Astrocyte (in vitro differentiated cells and primary cell): ENCODE measurements at regions not wholly inside any gene's neighbourhood (a gene's known extent, or its start where the extent isn't known, plus 50 kb on each side); places are given as distances from the start of the nearest gene placed in this dataset.

Source experiments
- DNase-seq: peaks from one replicate; pipeline ENCODE4 v3.0.0-alpha.2; 2010; ENCODE audit warnings: low read depth
- FAIRE-seq: peaks from 2 replicates; lab custom pipeline; 2011; peaks lifted over from hg19 to GRCh38; lab: Jason Lieb, UNC
- H2AFZ ChIP-seq: 2 replicates; pipeline ENCODE4 v1.6.0; 2012; ENCODE audit warnings: low read depth, low read length, inconsistent platforms
- H3K27ac ChIP-seq: 2 replicates; pipeline ENCODE4 v1.5.1; 2011; ENCODE audit warnings: low read depth, low read length, inconsistent platforms
- H3K27me3 ChIP-seq: 2 replicates; pipeline ENCODE4 v1.6.0; 2011; ENCODE audit warnings: low read length, inconsistent platforms; ENCODE audit not compliant: insufficient read depth
- H3K36me3 ChIP-seq: 2 replicates; pipeline ENCODE4 v1.5.1; 2011; ENCODE audit warnings: low read length, inconsistent platforms; ENCODE audit not compliant: insufficient read depth
- H3K4me1 ChIP-seq: 2 replicates; pipeline ENCODE4 v1.5.1; 2011; ENCODE audit warnings: low read length, inconsistent platforms; ENCODE audit not compliant: insufficient read depth
- H3K4me2 ChIP-seq: 2 replicates; pipeline ENCODE4 v1.6.0; 2012; ENCODE audit warnings: low read length, inconsistent platforms
- H3K4me3 ChIP-seq: 2 replicates; pipeline ENCODE4 v1.5.1; 2011; ENCODE audit warnings: low read depth, mild to moderate bottlenecking, low read length, inconsistent platforms; ENCODE audit not compliant: insufficient read depth
- H3K79me2 ChIP-seq: 2 replicates; pipeline ENCODE4 v1.6.0; 2012; ENCODE audit warnings: mild to moderate bottlenecking, low read length, inconsistent platforms; ENCODE audit not compliant: insufficient read depth
- H3K9ac ChIP-seq: 2 replicates; pipeline ENCODE4 v1.6.0; 2012; ENCODE audit warnings: mild to moderate bottlenecking, low read length, inconsistent platforms
- H3K9me3 ChIP-seq: 2 replicates; pipeline ENCODE4 v1.5.1; 2012; ENCODE audit warnings: low read depth, mild to moderate bottlenecking, low read length, inconsistent platforms; ENCODE audit not compliant: insufficient read depth
- H4K20me1 ChIP-seq: 2 replicates; pipeline ENCODE4 v1.6.0; 2012; ENCODE audit warnings: low read length, inconsistent platforms; ENCODE audit not compliant: insufficient read depth
- H3K27ac Mint-ChIP-seq: one replicate; pipeline ENCODE4 v1.8.0; 2021; ENCODE audit warnings: mild to moderate bottlenecking, mixed read lengths; ENCODE audit not compliant: unreplicated experiment
- H3K27me3 Mint-ChIP-seq: one replicate; pipeline ENCODE4 v1.8.0; 2021; ENCODE audit warnings: low read depth, mixed read lengths; ENCODE audit not compliant: unreplicated experiment
- H3K36me3 Mint-ChIP-seq: one replicate; pipeline ENCODE4 v1.8.0; 2021; ENCODE audit warnings: low read depth, mixed read lengths; ENCODE audit not compliant: unreplicated experiment
- H3K4me1 Mint-ChIP-seq: one replicate; pipeline ENCODE4 v1.8.0; 2021; ENCODE audit warnings: low read depth, mixed read lengths; ENCODE audit not compliant: unreplicated experiment
- H3K4me3 Mint-ChIP-seq: one replicate; pipeline ENCODE4 v1.8.0; 2021; ENCODE audit warnings: mild to moderate bottlenecking, moderate library complexity, mixed read lengths; ENCODE audit not compliant: unreplicated experiment
- H3K9me3 Mint-ChIP-seq: one replicate; pipeline ENCODE4 v1.8.0; 2021; ENCODE audit warnings: mild to moderate bottlenecking, mixed read lengths; ENCODE audit not compliant: unreplicated experiment
- EZH2 ChIP-seq: IDR thresholded peaks from 2 replicates; pipeline ENCODE4 v1.6.1; 2012; ENCODE audit warnings: mild to moderate bottlenecking, low read length, inconsistent platforms; ENCODE audit not compliant: insufficient read depth
- TF ChIP-seq, protein P1 (sequence below): IDR thresholded peaks from 2 replicates; pipeline ENCODE4 v1.5.1; 2011; ENCODE audit warnings: low read depth, mild to moderate bottlenecking, inconsistent platforms, low read length, moderate library complexity; ENCODE audit not compliant: insufficient read depth

DNA sequence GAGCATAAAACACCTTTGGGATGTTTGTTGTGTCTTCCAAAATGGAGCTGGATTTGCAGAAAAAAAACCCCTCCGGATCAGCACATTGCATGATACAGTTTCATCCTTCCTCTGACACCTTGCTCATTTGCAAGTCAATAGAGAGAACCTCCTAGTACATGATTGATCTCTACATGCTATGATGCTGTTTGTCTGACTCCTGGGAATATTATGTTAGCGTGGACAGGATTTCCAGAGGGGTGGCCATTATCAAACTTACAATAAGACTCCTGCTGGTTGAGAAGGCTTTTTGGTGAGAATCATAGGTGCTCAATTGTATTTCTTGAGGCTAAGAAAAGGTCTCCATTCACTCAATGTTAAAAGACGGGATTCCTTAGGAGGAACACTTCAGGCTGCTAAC lies 75.9 kb upstream of the SCEL start:
- Mint-ChIP-seq H3K9me3 (no peaks in the 10 kb centered on the region), H3K4me3 (no peak overlapping the region), H3K36me3 (no peaks in the 10 kb centered on the region), H3K27me3 (no peaks in the 10 kb centered on the region), H3K4me1 (no peaks in the 10 kb centered on the region), H3K27ac (no peak overlapping the region)
- Histone ChIP-seq H4K20me1 (no peaks in the 10 kb centered on the region), H3K4me2 (no peak overlapping the region), H3K27me3 (no peaks in the 10 kb centered on the region), H3K4me3 (no peak overlapping the region), H3K79me2 (no peaks in the 10 kb centered on the region), H3K9me3 (no peaks in the 10 kb centered on the region), H3K9ac (no peak overlapping the region), H3K27ac (no peak overlapping the region), H3K4me1 (no peaks in the 10 kb centered on the region), H2AFZ (no peak overlapping the region), H3K36me3 (no peaks in the 10 kb centered on the region)
- no peak for TF ChIP-seq EZH2
- TF ChIP-seq, protein P1, sequence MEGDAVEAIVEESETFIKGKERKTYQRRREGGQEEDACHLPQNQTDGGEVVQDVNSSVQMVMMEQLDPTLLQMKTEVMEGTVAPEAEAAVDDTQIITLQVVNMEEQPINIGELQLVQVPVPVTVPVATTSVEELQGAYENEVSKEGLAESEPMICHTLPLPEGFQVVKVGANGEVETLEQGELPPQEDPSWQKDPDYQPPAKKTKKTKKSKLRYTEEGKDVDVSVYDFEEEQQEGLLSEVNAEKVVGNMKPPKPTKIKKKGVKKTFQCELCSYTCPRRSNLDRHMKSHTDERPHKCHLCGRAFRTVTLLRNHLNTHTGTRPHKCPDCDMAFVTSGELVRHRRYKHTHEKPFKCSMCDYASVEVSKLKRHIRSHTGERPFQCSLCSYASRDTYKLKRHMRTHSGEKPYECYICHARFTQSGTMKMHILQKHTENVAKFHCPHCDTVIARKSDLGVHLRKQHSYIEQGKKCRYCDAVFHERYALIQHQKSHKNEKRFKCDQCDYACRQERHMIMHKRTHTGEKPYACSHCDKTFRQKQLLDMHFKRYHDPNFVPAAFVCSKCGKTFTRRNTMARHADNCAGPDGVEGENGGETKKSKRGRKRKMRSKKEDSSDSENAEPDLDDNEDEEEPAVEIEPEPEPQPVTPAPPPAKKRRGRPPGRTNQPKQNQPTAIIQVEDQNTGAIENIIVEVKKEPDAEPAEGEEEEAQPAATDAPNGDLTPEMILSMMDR: no peak
- FAIRE-seq (no peak), DNase-seq (no peak)

DNA sequence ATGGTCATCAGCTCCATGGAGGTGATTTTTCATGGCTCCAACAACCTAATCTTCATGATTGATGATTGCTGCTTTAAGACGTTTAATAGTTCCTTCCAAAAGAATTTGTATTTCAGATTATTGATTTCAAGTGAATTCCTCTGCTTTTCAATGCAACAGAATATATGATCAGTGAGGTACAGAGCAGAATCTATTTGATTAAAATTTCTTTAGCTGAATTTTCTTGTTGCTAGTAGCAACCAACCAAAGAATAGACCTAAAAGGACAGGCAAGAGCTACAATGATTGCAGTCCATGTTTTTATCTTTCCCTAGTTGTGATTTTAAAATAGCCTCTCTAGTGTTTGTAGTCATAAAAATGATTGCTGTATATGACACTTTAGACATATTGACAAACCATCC lies 76.8 kb upstream of the SCEL start:
- no peak for FAIRE-seq
- Mint-ChIP-seq H3K36me3 (no peaks in the 10 kb centered on the region), H3K9me3 (no peaks in the 10 kb centered on the region), H3K27me3 (no peaks in the 10 kb centered on the region), H3K27ac (no peak overlapping the region), H3K4me3 (no peak overlapping the region), H3K4me1 (no peaks in the 10 kb centered on the region)
- DNase-seq: no peak
- H3K9me3 ChIP-seq: no peaks in the 10 kb centered on the region
- no peak for TF ChIP-seq EZH2
- TF ChIP-seq, protein P1: no peak
- H3K36me3 ChIP-seq: no peaks in the 10 kb centered on the region
- no peak overlapping the region for H3K27ac ChIP-seq
- no peaks in the 10 kb centered on the region for H3K4me1 ChIP-seq
- H4K20me1 ChIP-seq: no peaks in the 10 kb centered on the region
- no peak overlapping the region for H3K4me3 ChIP-seq
- H3K27me3 ChIP-seq: no peaks in the 10 kb centered on the region
- no peaks in the 10 kb centered on the region for H3K79me2 ChIP-seq
- H3K4me2 ChIP-seq: no peak overlapping the region
- no peak overlapping the region for H3K9ac ChIP-seq
- H2AFZ ChIP-seq: no peak overlapping the region

DNA sequence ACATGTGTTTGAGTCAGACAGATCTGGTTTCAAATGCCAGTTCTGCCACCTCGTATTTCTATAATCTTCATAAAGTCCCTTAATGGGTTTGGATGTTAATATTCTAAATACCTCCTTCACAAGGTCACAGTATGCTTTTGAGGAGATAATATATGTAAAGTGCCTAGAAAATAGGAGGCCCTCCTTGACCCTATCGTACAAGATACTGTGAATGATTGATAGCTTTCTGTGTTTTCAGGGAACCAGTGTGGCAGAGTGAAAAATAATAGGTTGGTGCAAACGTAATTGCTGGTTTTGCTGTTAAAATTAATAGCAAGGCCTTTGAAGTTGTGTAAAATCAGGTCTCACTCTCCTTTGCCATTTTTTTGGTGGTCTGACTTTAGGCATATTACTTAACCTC lies 77.5 kb upstream of the SCEL start:
- Histone ChIP-seq H3K9me3 (no peaks in the 10 kb centered on the region), H3K79me2 (no peaks in the 10 kb centered on the region), H3K27ac (no peak overlapping the region), H3K9ac (no peak overlapping the region), H2AFZ (no peak overlapping the region), H3K4me1 (no peaks in the 10 kb centered on the region), H3K27me3 (no peaks in the 10 kb centered on the region), H3K4me2 (no peak overlapping the region), H4K20me1 (no peaks in the 10 kb centered on the region), H3K4me3 (no peak overlapping the region), H3K36me3 (no peaks in the 10 kb centered on the region)
- DNase-seq: no peak
- TF ChIP-seq EZH2: no peak
- TF ChIP-seq, protein P1: no peak
- no peaks in the 10 kb centered on the region for H3K36me3 Mint-ChIP-seq
- H3K4me3 Mint-ChIP-seq: no peak overlapping the region
- H3K4me1 Mint-ChIP-seq: no peaks in the 10 kb centered on the region
- no peaks in the 10 kb centered on the region for H3K9me3 Mint-ChIP-seq
- no peak overlapping the region for H3K27ac Mint-ChIP-seq
- H3K27me3 Mint-ChIP-seq: no peaks in the 10 kb centered on the region
- no peak for FAIRE-seq
